8988T (cell line): ENCODE measurements at regions not wholly inside any gene's neighbourhood (a gene's known extent, or its start where the extent isn't known, plus 50 kb on each side); places are given as distances from the start of the nearest gene placed in this dataset.
"Not testable (repeated sequence)": the region's sequence is repeated elsewhere in the genome, so short reads cannot be mapped to it uniquely, and the experiment has no call there.

Experiments used
- DNase-seq: peaks from one replicate; pipeline ENCODE4 v3.0.0; 2011

GRCh38 chrX:39487969-39488330 lies 609.8 kb downstream of the BCOR start:
- DNase-seq = no peak

GRCh38 chrX:39491548-39492297 lies 606.0 kb downstream of the BCOR start:
- DNase-seq = no peak

GRCh38 chrX:39492497-39493162 lies 605.1 kb downstream of the BCOR start:
- no peak for DNase-seq

GRCh38 chrX:39493168-39493567 lies 604.6 kb downstream of the BCOR start:
- no peak for DNase-seq

DNA sequence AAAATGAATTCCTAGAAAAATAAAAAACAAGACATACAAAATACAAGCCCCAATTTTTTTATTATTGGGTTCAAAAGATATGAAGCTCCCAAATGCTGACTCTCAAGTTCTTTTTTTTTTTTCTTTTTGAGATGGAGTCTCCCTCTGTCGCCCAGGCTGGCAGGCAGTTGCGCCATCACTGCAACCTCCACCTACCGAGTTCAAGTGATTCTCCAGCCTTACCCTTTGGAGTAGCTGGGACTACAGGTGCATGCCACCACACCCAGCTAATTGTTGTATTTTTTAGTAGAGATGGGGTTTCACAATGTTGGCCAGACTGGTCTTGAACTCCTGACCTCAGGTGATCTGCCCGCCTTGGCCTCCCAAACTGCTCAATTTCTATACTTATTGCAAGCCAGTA lies 600.6 kb downstream of the BCOR start:
- not testable (repeated sequence) for DNase-seq

GRCh38 chrX:39497702-39498265 lies 600.0 kb downstream of the BCOR start:
- no peak for DNase-seq

GRCh38 chrX:39499996-39500395 lies 597.8 kb downstream of the BCOR start:
- DNase-seq = no peak

- DNase-seq = no peak
These were observed 595.9 kb downstream of the BCOR start for GRCh38 chrX:39501822-39502221.

DNA sequence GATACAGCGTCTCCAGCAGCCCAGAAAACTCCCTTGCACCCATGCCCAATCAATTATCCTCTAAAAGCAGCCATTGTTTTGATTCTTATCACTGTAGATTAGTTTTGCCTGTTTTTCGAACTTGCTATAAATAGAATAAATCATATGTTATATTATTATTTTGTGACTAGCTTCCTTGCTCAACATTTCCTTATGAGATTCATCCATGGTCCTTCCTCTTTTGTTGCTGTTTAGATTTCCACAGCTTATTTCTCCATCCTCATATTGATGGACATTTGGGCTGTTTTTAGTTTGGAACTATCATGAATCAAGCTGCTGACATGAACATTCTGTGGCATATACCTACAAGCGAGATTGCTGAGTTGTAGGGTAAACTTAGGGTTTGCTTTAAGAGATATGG lies 595.3 kb downstream of the BCOR start:
- DNase-seq = no peak

- no peak for DNase-seq
These were observed 593.5 kb downstream of the BCOR start for GRCh38 chrX:39504227-39504626.

GRCh38 chrX:39504850-39505259 lies 592.9 kb downstream of the BCOR start:
- DNase-seq = no peak

- DNase-seq = no peak
These were observed 591.6 kb downstream of the BCOR start for GRCh38 chrX:39506131-39506530.

GRCh38 chrX:39507034-39507433 lies 590.7 kb downstream of the BCOR start:
- DNase-seq = no peak

- DNase-seq = no peak
These were observed 590.0 kb downstream of the BCOR start for GRCh38 chrX:39507617-39508299.

GRCh38 chrX:39508300-39508692 lies 589.5 kb downstream of the BCOR start:
- no peak for DNase-seq

DNA sequence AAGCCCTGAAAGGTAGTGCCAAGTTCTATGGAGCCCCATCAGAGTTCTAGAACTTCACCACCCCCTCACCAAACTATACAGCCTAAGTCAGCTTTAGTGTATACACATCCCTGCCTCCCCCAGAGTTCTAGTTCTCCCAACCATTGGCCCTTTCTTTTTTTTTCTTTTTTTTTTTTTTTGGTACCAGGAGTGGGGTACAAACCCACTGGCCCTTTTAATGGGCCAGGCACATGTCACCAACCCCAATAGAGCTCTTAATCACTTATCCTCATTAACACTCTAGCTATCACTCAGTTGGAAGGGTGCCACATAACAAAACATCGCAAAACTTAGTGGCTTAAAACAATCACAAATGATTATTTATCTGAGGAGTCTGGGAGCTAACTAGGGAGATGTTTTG lies 588.6 kb downstream of the BCOR start:
- no peak for DNase-seq

DNA sequence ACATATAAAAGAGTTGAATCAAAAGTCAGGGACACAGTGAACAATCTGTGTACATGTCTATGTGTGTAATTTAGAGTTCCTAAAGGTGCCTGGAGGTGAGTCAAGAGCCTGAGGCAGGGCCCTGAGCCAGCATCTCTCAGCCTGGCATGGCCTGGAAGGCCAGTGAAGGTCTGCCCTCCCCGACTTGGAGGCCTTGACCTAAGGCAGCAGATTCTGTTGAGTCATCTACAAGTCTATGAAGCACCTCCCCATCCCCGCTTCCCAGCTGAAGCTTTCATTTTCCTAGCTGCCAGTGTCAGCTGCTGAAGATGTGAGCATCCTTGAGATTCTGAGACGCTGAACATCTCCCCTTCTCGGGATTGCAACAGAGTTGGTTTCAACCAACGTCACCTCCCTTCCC lies 583.9 kb downstream of the BCOR start:
- no peak for DNase-seq

- DNase-seq = no peak
These were observed 583.0 kb downstream of the BCOR start for GRCh38 chrX:39514801-39515200.

GRCh38 chrX:39516427-39516841 lies 581.3 kb downstream of the BCOR start:
- no peak for DNase-seq

DNA sequence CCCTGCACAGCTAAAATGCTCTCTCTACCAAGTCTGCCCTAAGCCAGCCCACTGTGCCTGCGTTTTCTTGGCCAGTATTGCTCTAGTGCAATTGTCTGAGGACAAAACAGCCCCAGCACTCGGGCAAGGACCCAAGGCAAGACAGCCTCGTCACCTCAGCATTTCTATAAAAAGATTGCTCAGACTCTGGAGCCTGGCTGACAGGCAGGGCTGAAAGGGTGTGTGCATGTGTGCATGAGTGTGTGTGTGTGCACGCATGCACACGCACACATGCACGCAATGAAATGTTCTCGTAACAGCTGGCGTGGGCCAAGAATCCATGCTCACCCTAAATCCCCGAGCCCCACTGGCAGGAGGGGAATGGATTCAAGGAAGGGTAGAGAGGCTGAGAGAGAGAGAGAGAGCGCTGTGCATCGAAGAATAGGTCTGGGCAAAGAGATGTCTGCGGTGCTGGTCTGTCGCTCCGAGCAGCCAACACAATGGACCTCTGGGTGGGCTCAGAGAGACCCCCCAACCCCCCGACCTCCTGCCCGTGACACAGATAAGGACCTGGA lies 579.2 kb downstream of the BCOR start:
- no peak for DNase-seq

DNA sequence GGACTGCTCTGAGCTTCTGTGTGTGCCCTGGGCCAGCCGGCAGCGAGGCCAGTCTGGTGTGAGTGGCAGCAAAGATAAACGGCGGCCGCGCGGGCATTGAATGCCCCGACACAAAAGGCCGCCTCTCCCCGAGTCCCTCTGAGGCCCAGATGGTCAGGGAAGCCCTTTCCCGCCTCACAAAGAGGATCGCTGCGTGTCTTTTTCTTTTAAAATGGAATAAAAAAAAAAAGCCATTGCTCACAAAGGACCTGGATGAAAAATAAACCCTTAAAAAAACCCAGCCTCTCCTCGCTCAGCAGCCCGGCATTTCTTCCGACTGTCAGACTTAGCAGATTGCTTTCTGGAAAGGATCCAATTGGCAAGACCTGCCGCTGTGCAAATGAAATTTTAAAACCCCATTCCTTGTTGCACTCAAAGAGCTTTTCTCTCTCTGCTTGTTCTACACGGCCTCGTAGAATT lies 578.7 kb downstream of the BCOR start:
- no peak for DNase-seq

- DNase-seq = no peak
These were observed 578.0 kb downstream of the BCOR start for GRCh38 chrX:39519566-39520301.

DNA sequence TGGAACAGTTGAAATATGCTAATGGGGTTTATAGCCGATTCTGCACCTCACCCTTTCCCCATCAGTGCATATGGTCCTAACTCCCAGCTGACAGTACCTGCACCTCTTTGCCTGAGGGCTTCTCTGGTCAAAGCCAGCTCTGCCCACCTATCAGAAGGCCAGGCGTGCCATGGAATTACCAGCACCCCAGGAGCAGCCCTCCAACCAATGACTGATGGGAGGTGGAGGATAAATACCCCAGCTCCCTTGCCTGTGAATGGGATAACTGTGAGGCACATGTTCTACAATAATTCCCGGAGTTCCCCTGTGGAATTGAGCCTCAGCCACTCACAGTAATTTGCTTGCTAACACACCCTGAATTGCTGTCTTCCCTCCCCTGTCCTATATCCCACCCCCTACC lies 572.0 kb downstream of the BCOR start:
- DNase-seq = no peak
